SK-N-SH treated with all-trans-retinoic acid at 6 μM for 48 hours (cell line): ENCODE measurements at regions not wholly inside any gene's neighbourhood (a gene's known extent, or its start where the extent isn't known, plus 50 kb on each side); places are given as distances from the start of the nearest gene placed in this dataset.
"Not testable (repeated sequence)": the region's sequence is repeated elsewhere in the genome, so short reads cannot be mapped to it uniquely, and the experiment has no call there.

ENCODE experiments used
- ARNTL ChIP-seq: fragments of 450-650 bp; formaldehyde crosslinking; IDR thresholded peaks from 2 replicates; pipeline ENCODE4 v1.5.0; 2020; ENCODE audit warnings: low read depth, mild to moderate bottlenecking, moderate library complexity, borderline replicate concordance
- BACH2 ChIP-seq: fragments of 250-450 bp; sonication (Bioruptor Pico); IDR thresholded peaks from 2 replicates; pipeline ENCODE4 v1.9.0; 2021; ENCODE audit warnings: mild to moderate bottlenecking, borderline replicate concordance
- CREB5 ChIP-seq: fragments of 250-450 bp; sonication (Bioruptor Pico); IDR thresholded peaks from 2 replicates; pipeline ENCODE4 v1.5.1; 2020; ENCODE audit warnings: low read depth, mild to moderate bottlenecking, moderate library complexity
- CSRNP3 ChIP-seq: fragments of 250-450 bp; sonication (Bioruptor Pico); IDR thresholded peaks from 2 replicates; pipeline ENCODE4 v1.5.1; 2021; ENCODE audit warnings: mild to moderate bottlenecking, moderate library complexity
- ESRRG ChIP-seq: fragments of 250-450 bp; sonication (Bioruptor Pico); IDR thresholded peaks from 2 replicates; pipeline ENCODE4 v1.6.1; 2021; ENCODE audit warnings: mild to moderate bottlenecking
- PATZ1 ChIP-seq: fragments of 250-450 bp; sonication (Bioruptor Pico); IDR thresholded peaks from 2 replicates; pipeline ENCODE4 v1.8.0; 2020; ENCODE audit warnings: mild to moderate bottlenecking, moderate library complexity, borderline replicate concordance
- PPARA ChIP-seq: fragments of 250-450 bp; sonication (Bioruptor Pico); IDR thresholded peaks from 2 replicates; pipeline ENCODE4 v1.5.0; 2020; ENCODE audit warnings: mild to moderate bottlenecking, borderline replicate concordance
- RARB ChIP-seq: fragments of 250-450 bp; sonication (Bioruptor Pico); IDR thresholded peaks from 2 replicates; pipeline ENCODE4 v1.8.0; 2021; ENCODE audit warnings: mild to moderate bottlenecking, moderate library complexity
- TCF4 ChIP-seq: fragments of 250-450 bp; sonication (Bioruptor Pico); IDR thresholded peaks from 2 replicates; pipeline ENCODE4 v1.8.0; 2021; ENCODE audit warnings: mild to moderate bottlenecking, moderate library complexity, borderline replicate concordance
- TSHZ2 ChIP-seq: fragments of 250-450 bp; sonication (Bioruptor Pico); IDR thresholded peaks from 2 replicates; pipeline ENCODE4 v1.5.0; 2020; ENCODE audit warnings: mild to moderate bottlenecking, moderate library complexity
- ZFP3 ChIP-seq: fragments of 250-450 bp; sonication (Bioruptor Pico); IDR thresholded peaks from 2 replicates; pipeline ENCODE4 v1.5.0; 2020; ENCODE audit warnings: mild to moderate bottlenecking, moderate library complexity
- ZFP30 ChIP-seq: fragments of 450-650 bp; formaldehyde crosslinking; IDR thresholded peaks from 2 replicates; pipeline ENCODE4 v1.5.0; 2022; ENCODE audit warnings: mild to moderate bottlenecking, moderate library complexity

GRCh38 chr1:96224229-96224628 is 497.4 kb upstream of the PTBP2 start:
- TF ChIP-seq ARNTL (CRISPR knock-in tag); ESRRG (CRISPR knock-in tag); TCF4; ZFP3 (CRISPR knock-in tag); PATZ1; CREB5 (CRISPR knock-in tag); RARB (CRISPR knock-in tag); TSHZ2; PPARA; CSRNP3; ZFP30 (CRISPR knock-in tag); BACH2 (CRISPR knock-in tag): not testable (repeated sequence)
